ENCODE measurements at regions not wholly inside any gene's neighbourhood (a gene's known extent, or its start where the extent isn't known, plus 50 kb on each side); places are given as distances from the start of the nearest gene placed in this dataset.

GRCh38 chr13:83019986-83020385, 862.3 kb downstream of the SLITRK1 start:
- Histone ChIP-seq H3K9me1 (replicated peaks; ENCODE audit: control insufficient read depth, extremely low read depth, insufficient read depth, low read length) (no peaks in the 10 kb centered on the region), H3K9me3 (replicated peaks; ENCODE audit: control insufficient read depth, insufficient read depth, low read length) (no peaks in the 10 kb centered on the region), H3K79me2 (ENCODE audit: control insufficient read depth, insufficient read depth, low read length) (no peaks in the 10 kb centered on the region), H3K4me2 (ENCODE audit: insufficient read depth, low read length) (no peak overlapping the region), H3K36me3 (ENCODE audit: control insufficient read depth in 2 of 2, extremely low read depth in 1 of 2, insufficient read depth in 2 of 2, low read length in 2 of 2) (no peaks in the 10 kb centered on the region), H3K9ac (replicated peaks; ENCODE audit: extremely low read depth, insufficient read depth, low read length) (no peak overlapping the region), H3K4me1 (ENCODE audit: control insufficient read depth, extremely low read depth, insufficient read depth, low read length) (no peaks in the 10 kb centered on the region), H2AFZ (ENCODE audit: low read depth, low read length) (no peak overlapping the region), H3K27me3 (ENCODE audit: control insufficient read depth in 2 of 2, insufficient read depth in 2 of 2, low read length in 2 of 2) (no peaks in the 10 kb centered on the region), H4K20me1 (replicated peaks; ENCODE audit: control insufficient read depth, extremely low read depth, insufficient read depth, low read length) (no peaks in the 10 kb centered on the region), H3K27ac (ENCODE audit: insufficient read depth, low read depth, low read length) (no peak overlapping the region), H3K4me3 (replicated peaks in 1 of 3; ENCODE audit: insufficient read depth in 1 of 3, low read depth in 1 of 3, low read length in 3 of 3) (no peak overlapping the region)
- ChIA-PET CTCF (no interaction called here), POLR2A (no interaction called here)
- FAIRE-seq: no peak
- BruUV-seq (replicated peaks): no TSS peak
- dilution Hi-C loops (cut with MboI; ENCODE audit: extremely low pct_ligation_motif_present, low sequenced_read_pairs): no loop called here
- TF ChIP-seq POLR2A (IDR thresholded peaks at IDR 0.05; ENCODE audit: low read depth, low read length): no peak
- no peak for TF ChIP-seq POLR2AphosphoS5 (IDR thresholded peaks at IDR 0.05; ENCODE audit: insufficient read depth, low read depth, low read length)
- no peak for TF ChIP-seq JUN (IDR thresholded peaks at IDR 0.05; ENCODE audit: borderline replicate concordance, insufficient read depth, insufficient read length, low read depth)
- TF ChIP-seq MYC (IDR thresholded peaks at IDR 0.05; ENCODE audit: low read depth, low read length): no peak
- TF ChIP-seq EZH2 (IDR thresholded peaks at IDR 0.05; ENCODE audit: borderline replicate concordance, low read depth, low read length, severe bottlenecking): no peak
- TF ChIP-seq, protein P1, sequence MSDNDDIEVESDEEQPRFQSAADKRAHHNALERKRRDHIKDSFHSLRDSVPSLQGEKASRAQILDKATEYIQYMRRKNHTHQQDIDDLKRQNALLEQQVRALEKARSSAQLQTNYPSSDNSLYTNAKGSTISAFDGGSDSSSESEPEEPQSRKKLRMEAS (IDR thresholded peaks at IDR 0.05; ENCODE audit: insufficient read depth, insufficient read length): no peak
- TF ChIP-seq FOS (IDR thresholded peaks at IDR 0.05; ENCODE audit: borderline replicate concordance, insufficient read depth, low read length): no peak
- TF ChIP-seq GATA2 (IDR thresholded peaks at IDR 0.05; ENCODE audit: insufficient read depth, insufficient read length, low read depth, low read length): no peak
- DNase-seq (ENCODE audit: low read depth, low spot score): no peak
- intact Hi-C loops (cut with micrococcal nuclease): no loop called here

GRCh38 chr13:83009987-83010386, 872.3 kb downstream of the SLITRK1 start:
- Histone ChIP-seq H3K79me2 (ENCODE audit: control insufficient read depth, insufficient read depth, low read length) (no peaks in the 10 kb centered on the region), H3K4me2 (ENCODE audit: insufficient read depth, low read length) (no peak overlapping the region), H3K9ac (replicated peaks; ENCODE audit: extremely low read depth, insufficient read depth, low read length) (no peak overlapping the region), H3K4me1 (ENCODE audit: control insufficient read depth, extremely low read depth, insufficient read depth, low read length) (no peaks in the 10 kb centered on the region), H2AFZ (ENCODE audit: low read depth, low read length) (no peak overlapping the region), H3K9me1 (replicated peaks; ENCODE audit: control insufficient read depth, extremely low read depth, insufficient read depth, low read length) (no peaks in the 10 kb centered on the region), H3K27ac (ENCODE audit: insufficient read depth, low read depth, low read length) (no peak overlapping the region), H3K36me3 (ENCODE audit: control insufficient read depth in 2 of 2, extremely low read depth in 1 of 2, insufficient read depth in 2 of 2, low read length in 2 of 2) (no peaks in the 10 kb centered on the region), H3K4me3 (replicated peaks in 1 of 3; ENCODE audit: insufficient read depth in 1 of 3, low read depth in 1 of 3, low read length in 3 of 3) (no peak overlapping the region), H4K20me1 (replicated peaks; ENCODE audit: control insufficient read depth, extremely low read depth, insufficient read depth, low read length) (no peaks in the 10 kb centered on the region), H3K9me3 (replicated peaks; ENCODE audit: control insufficient read depth, insufficient read depth, low read length) (peaks cover 4% of the 10 kb centered on the region), H3K27me3 (ENCODE audit: control insufficient read depth in 2 of 2, insufficient read depth in 2 of 2, low read length in 2 of 2) (no peaks in the 10 kb centered on the region)
- dilution Hi-C loops (cut with MboI; ENCODE audit: extremely low pct_ligation_motif_present, low sequenced_read_pairs) (no loop called here), intact Hi-C loops (cut with micrococcal nuclease) (no loop called here)
- CTCF ChIA-PET: no interaction called here
- no TSS peak for BruUV-seq (replicated peaks)
- POLR2A ChIA-PET: no interaction called here
- TF ChIP-seq FOS (IDR thresholded peaks at IDR 0.05; ENCODE audit: borderline replicate concordance, insufficient read depth, low read length): no peak
- TF ChIP-seq, protein P2, sequence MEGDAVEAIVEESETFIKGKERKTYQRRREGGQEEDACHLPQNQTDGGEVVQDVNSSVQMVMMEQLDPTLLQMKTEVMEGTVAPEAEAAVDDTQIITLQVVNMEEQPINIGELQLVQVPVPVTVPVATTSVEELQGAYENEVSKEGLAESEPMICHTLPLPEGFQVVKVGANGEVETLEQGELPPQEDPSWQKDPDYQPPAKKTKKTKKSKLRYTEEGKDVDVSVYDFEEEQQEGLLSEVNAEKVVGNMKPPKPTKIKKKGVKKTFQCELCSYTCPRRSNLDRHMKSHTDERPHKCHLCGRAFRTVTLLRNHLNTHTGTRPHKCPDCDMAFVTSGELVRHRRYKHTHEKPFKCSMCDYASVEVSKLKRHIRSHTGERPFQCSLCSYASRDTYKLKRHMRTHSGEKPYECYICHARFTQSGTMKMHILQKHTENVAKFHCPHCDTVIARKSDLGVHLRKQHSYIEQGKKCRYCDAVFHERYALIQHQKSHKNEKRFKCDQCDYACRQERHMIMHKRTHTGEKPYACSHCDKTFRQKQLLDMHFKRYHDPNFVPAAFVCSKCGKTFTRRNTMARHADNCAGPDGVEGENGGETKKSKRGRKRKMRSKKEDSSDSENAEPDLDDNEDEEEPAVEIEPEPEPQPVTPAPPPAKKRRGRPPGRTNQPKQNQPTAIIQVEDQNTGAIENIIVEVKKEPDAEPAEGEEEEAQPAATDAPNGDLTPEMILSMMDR (IDR thresholded peaks at IDR 0.05; ENCODE audit: extremely low read depth in 1 of 2, insufficient read depth in 1 of 2, low read depth in 1 of 2, low read length in 2 of 2): no peak
- no peak for TF ChIP-seq POLR2AphosphoS5 (IDR thresholded peaks at IDR 0.05; ENCODE audit: insufficient read depth, low read depth, low read length)
- no peak for TF ChIP-seq EZH2 (IDR thresholded peaks at IDR 0.05; ENCODE audit: borderline replicate concordance, low read depth, low read length, severe bottlenecking)
- no peak for TF ChIP-seq JUN (IDR thresholded peaks at IDR 0.05; ENCODE audit: borderline replicate concordance, insufficient read depth, insufficient read length, low read depth)
- TF ChIP-seq MYC (IDR thresholded peaks at IDR 0.05; ENCODE audit: low read depth, low read length): no peak
- TF ChIP-seq, protein P1 (IDR thresholded peaks at IDR 0.05; ENCODE audit: insufficient read depth, insufficient read length): no peak
- no peak for TF ChIP-seq GATA2 (IDR thresholded peaks at IDR 0.05; ENCODE audit: insufficient read depth, insufficient read length, low read depth, low read length)
- TF ChIP-seq POLR2A (IDR thresholded peaks at IDR 0.05; ENCODE audit: low read depth, low read length): no peak
- no peak for FAIRE-seq
- no peak for DNase-seq (ENCODE audit: low read depth, low spot score)

All from endothelial cell of umbilical vein (primary cell).